GM19035 (cell line): ENCODE measurements at regions not wholly inside any gene's neighbourhood (a gene's known extent, or its start where the extent isn't known, plus 50 kb on each side); places are given as distances from the start of the nearest gene placed in this dataset.
"Not testable (repeated sequence)": the region's sequence is repeated elsewhere in the genome, so short reads cannot be mapped to it uniquely, and the experiment has no call there.

Experiments used
- ATAC-seq: cut with Tn5 transposase; IDR thresholded peaks from one replicate; pipeline ENCODE4 v1.9.1; 2021; ENCODE audit not compliant: unreplicated experiment

GRCh38 chr19:28640506-28640905 lies 572.4 kb downstream of the UQCRFS1 start:
- ATAC-seq, result no peak

GRCh38 chr19:28638445-28638844 lies 574.5 kb downstream of the UQCRFS1 start:
- ATAC-seq, result no peak

- no peak for ATAC-seq
These were observed 576.2 kb downstream of the UQCRFS1 start for GRCh38 chr19:28636706-28637105.

GRCh38 chr19:28636016-28636629 lies 576.8 kb downstream of the UQCRFS1 start:
- ATAC-seq, result no peak

DNA sequence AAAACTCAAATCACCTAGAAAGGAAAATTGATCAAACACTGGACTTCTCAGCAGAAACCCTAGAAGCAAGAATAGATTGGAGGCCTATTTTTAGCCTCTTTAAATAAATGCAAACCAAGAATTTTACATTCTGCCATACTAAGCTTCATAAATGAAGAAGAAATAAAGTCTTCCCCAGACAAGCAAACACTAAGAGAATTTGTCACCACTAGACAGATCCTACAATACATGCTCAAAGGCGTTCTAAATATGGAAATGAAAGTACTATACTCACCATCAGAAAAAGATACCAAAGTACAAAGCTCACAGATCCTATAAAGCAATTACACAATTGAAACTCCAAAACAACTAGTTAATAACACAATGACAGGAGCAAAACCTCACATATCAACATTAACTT lies 578.1 kb downstream of the UQCRFS1 start:
- no peak for ATAC-seq

GRCh38 chr19:28634019-28634328 lies 579.0 kb downstream of the UQCRFS1 start:
- no peak for ATAC-seq

GRCh38 chr19:28633319-28634018 lies 579.5 kb downstream of the UQCRFS1 start:
- ATAC-seq, result no peak

- no peak for ATAC-seq
These were observed 580.4 kb downstream of the UQCRFS1 start for GRCh38 chr19:28632371-28633080.

DNA sequence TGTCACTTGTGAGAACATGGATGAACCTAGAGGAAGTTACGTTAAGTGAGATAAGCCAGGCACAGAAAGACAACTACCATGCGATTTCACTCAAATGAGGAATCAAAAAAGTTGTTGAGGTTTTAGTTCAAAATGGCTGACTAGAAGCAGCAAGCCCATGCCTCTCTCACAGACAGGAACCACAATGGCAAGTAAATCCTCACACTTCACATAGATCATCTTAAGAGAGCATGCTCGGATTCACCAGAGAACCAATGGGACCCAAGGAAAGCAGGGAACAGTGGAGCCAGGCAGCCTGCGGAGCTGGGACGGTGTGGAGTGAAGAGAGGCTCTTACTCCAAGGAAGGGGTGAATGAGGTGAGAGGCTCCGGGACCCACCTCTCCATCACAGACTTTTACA lies 581.0 kb downstream of the UQCRFS1 start:
- no peak for ATAC-seq

DNA sequence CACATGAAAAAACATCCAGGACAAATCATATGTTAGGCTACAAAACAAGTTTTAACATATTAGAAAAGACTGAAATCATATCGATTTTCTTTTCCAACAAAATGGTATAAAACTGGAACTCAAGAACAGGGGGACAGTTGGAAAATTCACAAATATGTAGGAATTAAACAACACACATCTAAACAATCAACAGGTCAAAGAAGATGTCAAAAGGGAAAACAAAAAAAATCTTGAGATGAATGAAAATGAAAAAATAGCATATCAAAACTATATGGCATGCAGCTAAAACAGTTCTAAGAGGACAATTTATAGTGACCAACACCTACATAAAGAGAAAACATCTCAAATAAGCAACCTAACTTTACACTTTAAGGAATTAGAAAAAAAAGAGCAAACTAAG lies 585.3 kb downstream of the UQCRFS1 start:
- ATAC-seq, result no peak

DNA sequence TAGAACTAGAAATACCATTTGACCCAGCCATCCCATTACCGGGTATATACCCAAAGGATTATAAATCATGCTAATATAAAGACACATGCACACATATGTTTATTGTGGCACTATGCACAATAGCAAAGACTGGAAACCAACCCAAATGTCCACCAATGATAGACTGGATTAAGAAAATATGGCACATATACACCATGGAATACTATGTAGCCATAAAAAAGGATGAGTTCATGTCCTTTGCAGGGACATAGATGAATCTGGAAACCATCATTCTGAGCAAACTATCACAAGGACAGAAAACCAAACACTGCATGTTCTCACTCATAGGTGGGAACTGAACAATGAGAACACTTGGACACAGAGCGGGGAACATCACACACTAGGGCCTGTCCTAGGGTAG lies 586.5 kb downstream of the UQCRFS1 start:
- ATAC-seq, result not testable (repeated sequence)

- no peak for ATAC-seq
These were observed 593.0 kb downstream of the UQCRFS1 start for GRCh38 chr19:28619816-28620429.

GRCh38 chr19:28618504-28618903 lies 594.4 kb downstream of the UQCRFS1 start:
- ATAC-seq, result no peak

DNA sequence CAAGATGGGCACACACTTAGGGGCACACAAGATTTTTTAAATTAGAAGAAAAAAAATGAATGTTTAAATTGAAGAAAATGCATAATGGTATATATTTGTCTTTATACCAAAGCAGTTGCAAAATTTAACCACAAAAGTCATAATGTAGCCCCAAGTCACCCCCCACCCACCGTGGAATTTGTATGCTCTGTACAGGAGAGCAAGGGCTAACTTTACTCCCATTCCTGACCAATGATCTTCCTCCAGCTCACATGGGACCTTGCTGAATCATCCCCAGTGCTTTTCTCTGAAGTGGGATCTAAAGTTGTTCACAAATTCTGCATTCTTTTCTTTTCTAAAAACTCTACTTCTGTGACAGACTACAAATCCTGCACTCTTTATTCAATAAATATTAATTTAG lies 597.0 kb downstream of the UQCRFS1 start:
- ATAC-seq, result no peak

DNA sequence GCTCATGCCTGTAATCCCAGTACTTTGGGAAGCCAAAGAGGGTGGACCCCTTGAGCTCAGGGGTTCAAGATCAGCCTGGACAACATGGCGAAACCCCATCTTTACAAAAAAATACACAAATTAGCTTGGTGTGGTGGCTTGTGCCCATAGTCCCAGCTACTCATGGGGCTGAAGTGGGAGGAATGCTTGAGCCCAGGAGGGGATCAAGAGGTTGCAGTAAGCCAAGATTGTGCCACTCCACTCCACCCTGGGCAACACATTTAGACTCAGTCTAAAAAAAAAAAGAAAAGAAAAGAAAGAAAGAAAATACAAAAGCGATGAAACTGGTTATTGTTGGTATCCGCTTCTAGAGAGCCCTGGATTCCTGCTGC lies 597.4 kb downstream of the UQCRFS1 start:
- no peak for ATAC-seq

- ATAC-seq, result no peak
These were observed 598.1 kb downstream of the UQCRFS1 start for GRCh38 chr19:28614634-28615545.

DNA sequence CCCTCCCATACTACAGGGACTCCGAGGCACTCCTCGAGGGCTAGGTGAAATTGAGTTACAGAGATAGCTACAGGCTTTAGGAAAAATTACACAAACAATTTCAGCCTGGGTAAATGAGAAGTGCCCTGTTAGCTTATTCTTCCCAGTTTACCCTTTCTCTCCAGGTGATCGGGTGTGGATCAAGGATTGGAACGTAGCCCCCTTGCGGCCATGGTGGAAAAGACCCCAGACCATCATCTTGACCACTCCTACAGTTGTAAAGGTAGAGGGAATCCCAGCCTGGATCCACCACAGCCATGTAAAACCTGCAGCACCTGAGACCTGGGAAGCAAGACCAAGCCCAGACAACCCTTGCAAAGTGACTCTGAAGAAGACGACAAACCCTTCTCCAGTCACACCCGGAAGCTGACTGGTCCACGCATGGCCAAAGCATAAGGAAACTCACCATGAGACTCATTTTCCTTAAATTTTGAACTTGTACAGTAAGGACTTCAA lies 600.6 kb downstream of the UQCRFS1 start:
- ATAC-seq, result no peak

- ATAC-seq, result not testable (repeated sequence)
These were observed 601.6 kb downstream of the UQCRFS1 start for GRCh38 chr19:28611227-28611914.

DNA sequence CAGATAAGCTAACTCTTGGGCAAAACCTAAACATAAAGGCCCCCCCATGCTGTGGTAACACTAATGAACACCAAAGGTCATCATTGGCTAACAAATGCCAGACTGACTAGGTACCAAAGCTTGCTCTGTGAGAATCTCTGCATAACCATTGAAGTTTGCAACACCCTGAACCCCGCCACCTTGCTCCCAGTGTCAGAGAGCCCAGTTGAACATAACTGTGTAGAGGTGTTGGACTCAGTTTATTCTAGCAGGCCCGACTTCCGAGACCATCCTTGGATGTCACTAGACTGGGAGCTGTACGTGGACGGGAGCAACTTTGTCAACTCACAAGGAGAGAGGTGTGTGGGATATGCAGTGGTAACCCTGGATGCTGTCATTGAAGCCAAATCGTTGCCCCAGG lies 602.2 kb downstream of the UQCRFS1 start:
- no peak for ATAC-seq

GRCh38 chr19:28609944-28610343 lies 603.0 kb downstream of the UQCRFS1 start:
- no peak for ATAC-seq
